Stimulated activated CD8-positive, alpha-beta memory T cell treated with anti-CD3 and anti-CD28 coated beads, Interleukin-4, amount 100 ng/mL, for 1 hour (primary cell): ENCODE measurements at regions not wholly inside any gene's neighbourhood (a gene's known extent, or its start where the extent isn't known, plus 50 kb on each side); places are given as distances from the start of the nearest gene placed in this dataset.

ENCODE experiments used
- DNase-seq, 2 donors: peaks; one replicate each; pipeline ENCODE4 v3.0.0-alpha.2; 2020; ENCODE audit warnings: low read depth in 2 of 2, low spot score in 1 of 2

DNA sequence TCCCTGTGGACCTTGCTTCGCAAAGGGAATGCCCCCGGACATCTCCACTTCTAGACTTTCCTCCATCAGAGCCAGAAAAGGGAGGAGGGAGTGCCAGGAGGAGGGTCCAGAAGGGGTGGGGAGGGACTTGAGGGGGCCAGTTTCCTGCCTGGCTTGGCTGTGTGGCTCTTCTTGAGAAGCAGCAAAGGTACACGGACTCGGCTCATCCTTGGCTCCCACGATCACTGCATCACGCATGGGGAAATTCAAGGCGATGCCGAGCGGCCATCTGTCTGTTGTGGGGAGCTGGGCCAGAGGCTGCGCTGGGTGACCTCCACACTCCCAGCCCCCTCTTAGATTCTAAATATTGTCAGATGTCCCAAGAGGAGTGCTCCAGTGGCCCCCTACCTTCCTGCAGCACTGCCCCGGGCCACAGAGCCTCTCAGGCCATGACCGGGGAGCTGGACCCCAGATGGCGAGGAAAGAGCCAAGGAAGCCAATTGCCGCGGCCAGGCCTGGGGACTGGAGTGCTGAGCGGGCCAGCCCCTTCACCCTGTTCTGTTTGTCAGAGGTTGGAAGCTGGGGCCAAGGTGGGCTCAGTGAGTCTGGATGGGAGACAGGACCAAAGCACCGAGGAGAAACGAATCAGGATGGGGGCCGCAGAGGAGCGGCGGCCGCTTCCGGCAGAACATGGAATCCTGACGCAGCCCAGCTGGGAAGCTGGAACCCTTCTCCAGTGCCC, 104.5 kb downstream of the RBFOX3 start:
- no peak for DNase-seq

DNA sequence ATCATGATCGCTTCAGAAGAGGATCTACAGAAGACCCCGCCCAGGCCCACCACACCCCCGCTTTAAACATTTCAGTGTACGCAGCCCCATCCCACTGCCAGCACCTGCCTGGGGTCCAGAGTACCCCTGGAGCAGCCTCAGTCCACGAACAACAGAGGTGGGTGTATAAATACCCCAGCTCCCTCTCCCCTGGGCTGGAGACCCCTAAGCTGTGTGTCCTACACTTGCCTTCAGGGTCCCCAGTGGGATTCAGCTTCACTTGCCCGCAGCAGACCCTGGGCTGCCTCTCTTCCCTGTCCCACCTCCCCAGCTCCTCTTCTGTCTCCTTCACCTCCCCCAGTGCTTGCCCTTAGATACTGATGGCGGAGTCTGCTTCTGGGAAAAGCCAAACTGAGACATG, 105.7 kb downstream of the RBFOX3 start:
- no peak for DNase-seq

DNA sequence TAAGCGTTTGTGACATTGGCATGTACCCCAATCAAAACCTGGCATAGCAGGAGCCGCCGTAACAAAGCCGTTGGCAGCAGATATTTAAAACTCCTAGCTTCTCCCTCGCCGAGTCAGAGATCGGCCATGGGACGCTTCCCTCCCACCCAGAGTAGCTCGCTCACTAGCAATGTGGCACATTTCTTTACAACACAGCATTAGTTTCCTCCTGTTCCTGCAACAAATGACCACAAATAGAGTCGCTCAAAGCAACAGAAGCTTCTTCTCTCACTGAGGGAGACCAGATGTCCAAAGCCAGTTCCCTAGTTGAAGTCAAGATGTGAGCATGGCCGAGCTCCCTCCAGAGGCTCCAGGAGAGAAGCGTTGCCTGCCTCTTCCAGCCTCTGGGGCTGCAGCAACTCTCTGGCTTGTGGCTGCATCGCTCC, 106.7 kb downstream of the RBFOX3 start:
- DNase-seq, result no peak

DNA sequence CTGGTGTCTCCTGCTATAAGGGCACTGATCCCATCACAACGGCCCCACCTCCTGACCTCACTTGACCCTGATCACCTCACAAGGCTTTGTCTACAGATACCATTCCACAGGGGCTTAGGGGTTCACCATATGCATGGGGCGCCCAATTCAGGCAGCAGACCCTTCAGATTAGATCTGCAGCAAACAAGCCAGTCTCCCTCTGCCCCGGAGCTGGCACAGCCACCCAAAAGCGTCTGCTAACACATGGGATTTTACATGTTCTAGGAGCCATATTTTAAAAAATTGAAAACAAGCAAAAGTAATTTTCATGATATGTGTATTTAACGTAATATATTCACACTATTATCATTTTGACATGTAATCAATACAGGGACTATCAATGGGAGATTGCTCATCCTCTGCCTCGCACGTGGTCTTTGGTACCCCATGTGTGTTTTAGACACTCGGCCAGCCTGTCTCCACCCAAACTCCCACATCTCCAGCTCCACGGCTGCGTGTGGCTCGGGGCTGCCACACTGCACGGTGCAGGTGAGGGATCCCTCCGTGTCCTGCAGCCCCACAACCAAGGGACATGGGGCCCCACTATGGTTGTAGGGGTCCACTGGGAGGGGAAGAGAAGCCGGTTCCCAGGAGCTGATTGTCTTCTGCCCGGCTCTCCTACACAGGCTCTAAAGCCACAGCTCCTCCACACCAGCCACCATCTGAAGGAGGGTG, 107.6 kb downstream of the RBFOX3 start:
- no peak for DNase-seq

DNA sequence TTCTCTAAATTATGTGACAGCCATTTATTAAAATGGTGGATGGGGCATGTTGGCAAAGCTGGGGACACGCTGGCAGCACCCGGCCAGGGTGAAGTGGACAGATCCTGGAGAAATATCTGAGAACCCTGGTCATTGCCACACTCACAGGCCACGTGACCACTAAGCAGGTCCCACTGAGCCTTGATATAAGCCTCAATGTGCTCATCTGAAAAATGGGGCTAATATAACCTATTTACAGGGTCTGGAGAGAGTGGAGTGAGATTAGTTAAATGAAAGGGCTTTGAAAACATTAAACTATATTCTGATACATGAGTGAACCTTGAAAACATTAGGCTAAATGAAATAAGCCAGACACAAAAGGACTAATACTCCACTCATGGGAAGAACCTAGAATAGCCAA, 108.9 kb downstream of the RBFOX3 start:
- DNase-seq, result no peak

DNA sequence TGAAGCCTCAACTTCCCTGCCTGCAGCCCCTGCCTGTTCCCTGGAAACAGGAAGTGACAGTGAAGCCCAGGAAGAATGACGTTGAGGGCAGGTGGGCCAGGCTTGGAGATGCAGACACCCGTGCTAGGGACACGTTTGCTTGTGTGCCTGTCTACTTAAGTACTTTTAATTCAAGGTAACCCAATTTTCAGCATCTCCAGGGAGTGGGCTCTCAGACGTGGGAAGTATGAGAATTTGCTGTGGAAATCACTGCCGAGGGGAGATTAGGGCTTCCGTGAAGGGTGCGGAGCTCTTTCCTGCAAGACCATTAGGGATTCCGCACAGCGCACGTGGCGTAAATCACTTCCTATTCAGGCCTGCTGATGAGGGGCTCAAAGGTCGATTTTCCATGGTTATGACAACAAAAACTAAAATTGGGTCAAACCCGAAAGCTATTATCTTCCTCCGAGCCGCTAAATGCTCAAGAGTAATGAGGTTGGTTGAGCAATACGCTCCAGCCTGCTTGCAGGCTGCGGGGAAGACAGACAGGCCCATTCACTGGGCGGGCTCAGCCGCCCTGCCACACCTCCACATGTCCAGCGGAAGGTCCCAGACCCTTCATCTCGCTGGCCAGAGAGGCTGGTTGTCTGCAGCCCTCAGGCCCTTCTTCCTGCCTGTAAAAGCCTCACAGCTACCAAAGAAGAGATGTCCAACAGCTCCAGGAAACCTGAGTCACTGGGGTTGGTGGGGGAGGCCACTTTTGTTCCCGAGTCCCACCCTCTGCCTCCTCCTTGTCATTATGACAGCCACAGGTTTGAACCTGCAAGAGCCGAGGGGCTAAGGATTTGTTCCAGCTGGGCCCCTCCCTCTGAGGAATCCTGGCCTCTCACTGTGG, 109.9 kb downstream of the RBFOX3 start:
- no peak for DNase-seq

DNA sequence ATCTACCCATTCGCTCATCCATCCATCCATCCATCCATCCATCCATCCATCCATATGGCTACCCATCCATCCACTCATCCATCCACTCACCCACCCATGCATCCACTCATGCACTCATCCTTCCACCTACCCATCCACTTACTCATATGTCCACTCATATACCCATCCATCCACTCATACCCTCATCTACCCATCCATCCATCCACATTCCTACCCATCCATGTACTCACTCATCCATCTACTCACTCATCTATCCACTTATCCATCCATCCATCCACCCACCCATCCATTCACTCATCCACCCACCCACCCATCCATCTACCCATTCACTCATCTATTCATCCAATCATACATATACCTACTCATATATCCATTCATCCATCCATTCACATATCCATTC, 112.0 kb downstream of the RBFOX3 start:
- no peak for DNase-seq

GRCh38 chr17:79497777-79498348, 113.0 kb downstream of the RBFOX3 start:
- no peak for DNase-seq

GRCh38 chr17:79496422-79497005, 114.3 kb downstream of the RBFOX3 start:
- no peak for DNase-seq

DNA sequence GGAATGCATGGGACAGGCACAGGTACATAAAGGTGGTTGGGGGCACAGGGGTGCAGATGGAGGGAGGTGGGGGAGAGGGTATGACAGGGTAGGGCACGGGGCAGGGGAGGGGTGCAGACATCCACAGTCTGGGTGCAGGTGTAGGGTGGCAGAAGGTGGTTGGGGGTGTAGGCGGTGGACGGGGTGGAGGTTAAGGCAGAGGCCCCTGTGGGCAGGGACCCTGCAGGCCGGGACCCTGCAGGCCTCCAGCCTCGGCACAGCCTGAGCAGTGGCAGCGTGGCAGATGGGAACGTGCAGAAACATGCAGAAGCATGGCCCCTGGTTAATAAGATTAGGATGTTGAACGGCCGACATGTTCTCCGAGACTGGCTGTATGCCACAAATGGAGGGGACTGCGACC, 115.2 kb downstream of the RBFOX3 start:
- DNase-seq, result no peak

- no peak for DNase-seq
Measured at GRCh38 chr17:79491006-79491405, 119.8 kb downstream of the RBFOX3 start.

DNA sequence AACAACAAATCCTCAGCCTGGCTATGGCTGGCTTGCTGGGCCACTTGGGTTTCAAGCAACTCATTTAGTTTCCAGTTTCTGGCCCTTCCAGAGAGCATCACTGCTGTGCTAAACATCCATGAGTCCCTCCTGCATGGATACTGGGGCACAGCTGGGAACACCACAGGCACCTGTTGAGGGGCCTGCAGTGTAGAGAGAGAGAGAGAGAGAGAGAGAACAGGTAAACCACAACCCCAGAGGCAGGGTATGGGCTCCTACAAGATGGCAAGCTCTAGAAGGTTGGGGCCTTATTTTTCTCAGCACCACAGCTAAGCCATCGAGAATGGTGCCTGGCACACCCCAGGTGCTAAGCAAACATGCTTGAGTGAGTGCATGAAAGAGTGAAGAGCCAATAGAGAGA, 120.3 kb downstream of the RBFOX3 start:
- DNase-seq, result no peak

DNA sequence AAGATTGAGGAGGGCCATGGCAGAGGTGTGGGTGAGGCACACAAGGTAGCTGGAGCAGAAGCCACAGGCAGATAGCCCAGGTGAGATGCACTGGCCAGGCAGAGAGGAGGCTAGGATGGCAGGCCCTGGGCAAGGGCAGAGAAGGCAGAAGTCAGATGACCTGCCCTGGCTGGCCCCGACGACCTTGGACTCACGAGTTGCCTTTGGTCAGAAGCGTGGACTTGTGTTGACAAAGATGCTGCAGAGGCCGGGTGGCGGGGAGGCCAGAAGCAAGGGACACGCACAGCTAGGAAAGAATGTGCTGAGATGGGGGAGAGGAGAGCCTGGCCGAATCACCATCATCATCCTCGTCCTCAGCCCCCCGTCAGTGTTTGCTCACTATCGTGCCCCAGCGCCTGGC, 123.7 kb downstream of the RBFOX3 start:
- DNase-seq, result no peak

- no peak for DNase-seq
Measured at GRCh38 chr17:79485991-79486390, 124.9 kb downstream of the RBFOX3 start.

- DNase-seq, result no peak
Measured at GRCh38 chr17:79485419-79485985, 125.3 kb downstream of the RBFOX3 start.

GRCh38 chr17:79484600-79485418, 126.0 kb downstream of the RBFOX3 start:
- DNase-seq, result no peak

GRCh38 chr17:79483842-79484241, 127.0 kb downstream of the RBFOX3 start:
- no peak for DNase-seq

DNA sequence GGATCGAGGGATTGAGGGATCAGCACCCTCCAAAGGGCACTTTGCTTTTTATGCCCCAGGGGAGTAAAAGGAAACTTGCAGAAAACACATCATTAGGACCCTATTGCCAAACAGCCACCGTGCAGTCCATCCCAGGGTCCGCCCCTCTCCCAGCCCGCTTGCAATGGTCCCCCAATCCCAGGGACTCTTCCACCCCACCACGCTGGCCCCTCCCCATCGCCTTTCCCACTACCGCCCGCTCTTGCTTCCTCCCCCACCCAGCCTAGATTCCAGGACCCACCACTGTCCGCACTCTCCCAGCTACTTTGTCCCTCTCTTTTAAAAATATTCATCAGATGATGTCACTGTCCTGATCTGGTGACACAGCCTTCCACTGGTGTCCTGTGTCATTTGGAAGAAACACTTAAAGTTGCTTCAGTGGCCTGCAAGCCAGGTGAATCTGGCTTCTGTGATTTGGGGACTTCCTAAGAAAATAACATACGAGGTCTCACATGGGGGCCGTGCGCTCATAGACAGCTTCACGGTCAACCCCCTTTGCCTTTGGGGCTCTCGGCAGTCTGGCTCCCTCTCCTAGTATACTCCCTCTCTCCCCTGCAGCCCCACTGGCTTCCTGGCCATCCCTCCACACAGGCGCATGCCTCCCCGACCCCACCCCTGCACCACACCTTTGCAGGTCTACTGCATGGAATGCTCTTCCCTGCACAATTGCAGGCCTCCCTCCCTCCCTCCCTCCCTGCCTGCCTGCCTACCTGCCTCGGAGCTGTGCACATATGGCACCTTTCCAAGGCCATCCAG, 127.9 kb downstream of the RBFOX3 start:
- no peak for DNase-seq

GRCh38 chr17:79479876-79480275, 131.0 kb downstream of the RBFOX3 start:
- DNase-seq, result no peak
